Activated CD4-positive, alpha-beta T cell treated with anti-CD3 and anti-CD28 coated beads, Interleukin-2, amount 10 ng/mL, durations not matched to agents 24 days and 14 days (primary cell): ENCODE measurements at regions not wholly inside any gene's neighbourhood (a gene's known extent, or its start where the extent isn't known, plus 50 kb on each side); places are given as distances from the start of the nearest gene placed in this dataset.
A peak's percentile ranks its signal among the peaks of the same experiment; 100 is the strongest.

Experiments used
- DNase-seq: peaks from one replicate; pipeline ENCODE4 v3.0.0; 2022
- H3K27ac Mint-ChIP-seq: one replicate; pipeline ENCODE4 v1.8.0; 2022; ENCODE audit warnings: mild to moderate bottlenecking, mixed read lengths
- H3K27me3 Mint-ChIP-seq: one replicate; pipeline ENCODE4 v1.8.0; 2022; ENCODE audit warnings: mixed read lengths
- H3K36me3 Mint-ChIP-seq: one replicate; pipeline ENCODE4 v1.8.0; 2022; ENCODE audit warnings: low read depth, mild to moderate bottlenecking, mixed read lengths
- H3K4me1 Mint-ChIP-seq: one replicate; pipeline ENCODE4 v1.8.0; 2021; ENCODE audit warnings: mixed read lengths
- H3K4me3 Mint-ChIP-seq: one replicate; pipeline ENCODE4 v1.8.0; 2022; ENCODE audit warnings: mild to moderate bottlenecking, moderate library complexity, mixed read lengths
- H3K9me3 Mint-ChIP-seq: one replicate; pipeline ENCODE4 v1.8.0; 2021; ENCODE audit warnings: mixed read lengths
- intact Hi-C: fragments of 100-400 bp; cut with micrococcal nuclease; formaldehyde crosslinking; loops from one replicate; pipeline ENCODE4 v1.15.1; 2023

- Mint-ChIP-seq H3K27ac (no peak overlapping the region), H3K27me3 (peaks cover 47% of the 10 kb centered on the region), H3K36me3 (no peaks in the 10 kb centered on the region), H3K9me3 (no peaks in the 10 kb centered on the region), H3K4me3 (no peak overlapping the region), H3K4me1 (peaks cover 15% of the 10 kb centered on the region)
- DNase-seq, result no peak
- intact Hi-C loops, result loop anchor here (10.0 kb wide), 1 partner anchor 222 kb away; the partner anchor contains the start of gene KLHL9
These were observed 74.7 kb upstream of the IFNE start for GRCh38 chr9:21556581-21557427.

GRCh38 chr9:21557428-21557768 lies 75.3 kb upstream of the IFNE start:
- H3K27me3 Mint-ChIP-seq, result peaks cover 49% of the 10 kb centered on the region
- no peak for DNase-seq
- H3K36me3 Mint-ChIP-seq, result no peaks in the 10 kb centered on the region
- no peak overlapping the region for H3K27ac Mint-ChIP-seq
- no peak overlapping the region for H3K4me3 Mint-ChIP-seq
- no peaks in the 10 kb centered on the region for H3K9me3 Mint-ChIP-seq
- H3K4me1 Mint-ChIP-seq, result peaks cover 15% of the 10 kb centered on the region
- intact Hi-C loops, result loop anchor here (10.0 kb wide), 1 partner anchor 223 kb away; the partner anchor contains the start of gene KLHL9

- Mint-ChIP-seq H3K27ac (no peak overlapping the region), H3K4me3 (peak overlapping the region; percentile 85), H3K4me1 (peaks cover 15% of the 10 kb centered on the region), H3K27me3 (peaks cover 50% of the 10 kb centered on the region), H3K9me3 (no peaks in the 10 kb centered on the region), H3K36me3 (no peaks in the 10 kb centered on the region)
- DNase-seq, result no peak
- intact Hi-C loops, result loop anchor here (2.0 to 10.0 kb wide), 2 partner anchors 127 to 223 kb away; partner anchors contain the start of gene KLHL9
These were observed 76.0 kb upstream of the IFNE start for GRCh38 chr9:21558079-21558478.

- intact Hi-C loops, result loop anchor here (1.0 to 10.0 kb wide), 3 partner anchors 17 to 224 kb away; partner anchors contain the start of gene KLHL9
- DNase-seq, result peak; percentile 68
- Mint-ChIP-seq H3K4me3 (peak overlapping the region; percentile 85), H3K9me3 (no peaks in the 10 kb centered on the region), H3K27ac (peak overlapping the region; percentile 59), H3K4me1 (peaks cover 17% of the 10 kb centered on the region), H3K36me3 (no peaks in the 10 kb centered on the region), H3K27me3 (peaks cover 53% of the 10 kb centered on the region)
These were observed 76.7 kb upstream of the IFNE start for GRCh38 chr9:21558615-21559401.

- intact Hi-C loops, result loop anchor here (1.0 to 10.0 kb wide), 3 partner anchors 17 to 225 kb away; partner anchors contain the start of gene KLHL9
- DNase-seq, result peak; percentile 84
- Mint-ChIP-seq H3K4me1 (peaks cover 17% of the 10 kb centered on the region), H3K9me3 (no peaks in the 10 kb centered on the region), H3K4me3 (peak overlapping the region; percentile 85), H3K36me3 (no peaks in the 10 kb centered on the region), H3K27ac (no peak overlapping the region), H3K27me3 (peaks cover 60% of the 10 kb centered on the region)
These were observed 77.5 kb upstream of the IFNE start for GRCh38 chr9:21559402-21560280.

GRCh38 chr9:21560281-21560745 lies 78.2 kb upstream of the IFNE start:
- H3K27ac Mint-ChIP-seq, result peak overlapping the region; percentile 34

GRCh38 chr9:21561502-21561901 lies 79.4 kb upstream of the IFNE start:
- Mint-ChIP-seq H3K4me3 (no peak overlapping the region), H3K27me3 (peaks cover 62% of the 10 kb centered on the region), H3K36me3 (no peaks in the 10 kb centered on the region), H3K4me1 (peaks cover 17% of the 10 kb centered on the region), H3K9me3 (no peaks in the 10 kb centered on the region), H3K27ac (no peak overlapping the region)
- DNase-seq, result no peak
- intact Hi-C loops, result no loop called here

More at GRCh38 chr9:21560281-21560745, 78.2 kb upstream of the IFNE start:
- H3K27me3 Mint-ChIP-seq, result peaks cover 60% of the 10 kb centered on the region
- intact Hi-C loops, result no loop called here
- H3K36me3 Mint-ChIP-seq, result no peaks in the 10 kb centered on the region
- peak overlapping the region; percentile 85 for H3K4me3 Mint-ChIP-seq
- H3K4me1 Mint-ChIP-seq, result peaks cover 17% of the 10 kb centered on the region
- no peaks in the 10 kb centered on the region for H3K9me3 Mint-ChIP-seq
- DNase-seq, result no peak

- H3K27ac Mint-ChIP-seq, result no peak overlapping the region
- peaks cover 57% of the 10 kb centered on the region for H3K27me3 Mint-ChIP-seq
- peaks cover 8% of the 10 kb centered on the region for H3K4me1 Mint-ChIP-seq
- DNase-seq, result no peak
- no peaks in the 10 kb centered on the region for H3K36me3 Mint-ChIP-seq
- H3K4me3 Mint-ChIP-seq, result no peak overlapping the region
- intact Hi-C loops, result no loop called here
- no peaks in the 10 kb centered on the region for H3K9me3 Mint-ChIP-seq
These were observed 82.1 kb upstream of the IFNE start for GRCh38 chr9:21564175-21564574.

- intact Hi-C loops, result no loop called here
- peaks cover 7% of the 10 kb centered on the region for H3K4me1 Mint-ChIP-seq
- no peak for DNase-seq
- no peak overlapping the region for H3K27ac Mint-ChIP-seq
- no peak overlapping the region for H3K4me3 Mint-ChIP-seq
- H3K27me3 Mint-ChIP-seq, result peaks cover 54% of the 10 kb centered on the region
- no peaks in the 10 kb centered on the region for H3K9me3 Mint-ChIP-seq
- no peaks in the 10 kb centered on the region for H3K36me3 Mint-ChIP-seq
These were observed 83.0 kb upstream of the IFNE start for GRCh38 chr9:21565155-21565554.

GRCh38 chr9:21567926-21568325 lies 85.8 kb upstream of the IFNE start:
- Mint-ChIP-seq H3K36me3 (no peaks in the 10 kb centered on the region), H3K4me1 (peaks cover 2% of the 10 kb centered on the region), H3K27me3 (peaks cover 66% of the 10 kb centered on the region), H3K27ac (no peak overlapping the region), H3K4me3 (no peak overlapping the region), H3K9me3 (peaks cover 2% of the 10 kb centered on the region)
- intact Hi-C loops, result no loop called here
- DNase-seq, result no peak

- no peak for DNase-seq
- intact Hi-C loops, result no loop called here
- Mint-ChIP-seq H3K4me3 (no peak overlapping the region), H3K36me3 (no peaks in the 10 kb centered on the region), H3K4me1 (peaks cover 2% of the 10 kb centered on the region), H3K27me3 (peaks cover 66% of the 10 kb centered on the region), H3K27ac (no peak overlapping the region), H3K9me3 (peaks cover 4% of the 10 kb centered on the region)
These were observed 86.4 kb upstream of the IFNE start for GRCh38 chr9:21568484-21568883.

- peaks cover 7% of the 10 kb centered on the region for H3K9me3 Mint-ChIP-seq
- H3K4me1 Mint-ChIP-seq, result no peaks in the 10 kb centered on the region
- intact Hi-C loops, result no loop called here
- no peak for DNase-seq
- no peaks in the 10 kb centered on the region for H3K36me3 Mint-ChIP-seq
- no peak overlapping the region for H3K4me3 Mint-ChIP-seq
- H3K27me3 Mint-ChIP-seq, result peaks cover 63% of the 10 kb centered on the region
- H3K27ac Mint-ChIP-seq, result no peak overlapping the region
These were observed 87.6 kb upstream of the IFNE start for GRCh38 chr9:21569721-21570120.

GRCh38 chr9:21570643-21571275 lies 88.6 kb upstream of the IFNE start:
- Mint-ChIP-seq H3K4me3 (no peak overlapping the region), H3K36me3 (no peaks in the 10 kb centered on the region), H3K4me1 (no peaks in the 10 kb centered on the region), H3K27me3 (peaks cover 62% of the 10 kb centered on the region), H3K9me3 (peaks cover 7% of the 10 kb centered on the region), H3K27ac (no peak overlapping the region)
- no peak for DNase-seq
- intact Hi-C loops, result no loop called here
